GM18909 (cell line): ENCODE measurements at regions not wholly inside any gene's neighbourhood (a gene's known extent, or its start where the extent isn't known, plus 50 kb on each side); places are given as distances from the start of the nearest gene placed in this dataset.

ENCODE experiments used
- ATAC-seq: cut with Tn5 transposase; IDR thresholded peaks from one replicate; pipeline ENCODE4 v1.9.1; 2021; ENCODE audit warnings: mild to moderate bottlenecking; ENCODE audit not compliant: unreplicated experiment, poor library complexity

DNA sequence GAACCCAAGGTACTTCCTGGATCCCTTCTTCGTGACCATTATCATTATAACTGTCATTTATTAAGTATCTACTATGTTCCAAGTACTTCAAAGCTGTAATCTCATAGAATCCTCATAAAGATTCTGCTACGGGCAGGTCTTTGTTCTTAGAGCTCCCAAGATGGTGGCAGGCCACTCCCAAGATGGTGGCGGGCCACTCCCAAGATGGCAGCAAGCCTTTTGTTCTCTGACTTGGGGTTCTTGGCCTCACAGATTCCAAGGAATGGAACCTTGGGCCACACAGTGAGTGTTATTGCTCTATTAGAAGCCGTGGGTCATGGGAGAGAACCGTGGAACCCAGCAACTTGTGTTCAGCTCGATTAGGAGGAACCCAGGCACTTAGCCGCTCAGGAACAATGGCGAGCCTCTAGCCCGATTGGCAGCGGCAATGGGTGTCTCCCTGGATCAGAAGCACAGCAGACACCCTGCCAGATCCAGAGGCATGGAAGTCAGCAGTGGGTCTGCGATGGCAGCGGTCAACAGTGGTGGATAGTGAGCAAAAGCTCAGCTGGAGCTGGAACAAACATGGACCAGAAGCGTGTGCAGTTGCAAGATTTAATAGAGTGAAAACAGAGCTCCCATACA is 193.7 kb upstream of the BTG1 start:
- no peak for ATAC-seq

- ATAC-seq: no peak
These were observed 193.0 kb upstream of the BTG1 start for GRCh38 chr12:92338671-92339070.

- no peak for ATAC-seq
These were observed 192.5 kb upstream of the BTG1 start for GRCh38 chr12:92338102-92338501.

GRCh38 chr12:92337128-92337527 is 191.5 kb upstream of the BTG1 start:
- no peak for ATAC-seq

DNA sequence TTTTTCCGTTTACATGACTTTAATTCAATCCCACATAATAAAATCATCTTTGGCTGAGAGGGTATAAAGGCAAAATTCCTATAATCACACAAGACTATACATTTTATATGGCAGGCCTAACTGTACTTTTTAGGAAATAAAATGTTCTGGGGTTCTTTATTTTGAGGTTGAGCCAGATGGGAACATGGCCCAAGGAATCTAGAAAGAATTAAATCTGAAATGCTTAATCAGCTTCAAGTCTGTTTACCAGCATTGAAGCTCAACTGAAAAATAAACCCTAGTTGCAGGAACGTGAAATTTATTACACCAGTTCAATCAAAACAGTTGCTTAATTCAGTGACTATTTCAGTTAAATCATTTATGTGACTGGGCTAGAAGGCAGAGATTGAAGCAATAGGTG is 191.0 kb upstream of the BTG1 start:
- ATAC-seq: no peak

DNA sequence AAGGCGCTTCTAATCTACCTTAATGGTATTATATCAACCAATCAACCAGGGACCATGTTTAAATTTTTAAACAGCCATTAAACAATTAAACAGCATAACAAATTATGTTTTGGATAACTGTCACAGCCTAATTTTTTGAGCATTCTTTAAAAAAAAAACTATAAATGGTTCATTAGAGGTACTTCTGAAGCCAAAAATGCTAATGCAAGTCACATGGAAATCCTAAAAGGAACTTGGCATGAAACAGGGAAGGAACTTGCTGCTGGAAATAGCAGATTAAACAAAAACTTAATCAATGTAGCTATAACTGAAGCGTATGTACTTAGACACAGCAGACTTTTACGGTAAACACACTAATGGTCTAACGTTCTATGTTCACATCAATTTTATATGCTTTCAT is 190.2 kb upstream of the BTG1 start:
- no peak for ATAC-seq

GRCh38 chr12:92334552-92334951 is 188.9 kb upstream of the BTG1 start:
- ATAC-seq: no peak

DNA sequence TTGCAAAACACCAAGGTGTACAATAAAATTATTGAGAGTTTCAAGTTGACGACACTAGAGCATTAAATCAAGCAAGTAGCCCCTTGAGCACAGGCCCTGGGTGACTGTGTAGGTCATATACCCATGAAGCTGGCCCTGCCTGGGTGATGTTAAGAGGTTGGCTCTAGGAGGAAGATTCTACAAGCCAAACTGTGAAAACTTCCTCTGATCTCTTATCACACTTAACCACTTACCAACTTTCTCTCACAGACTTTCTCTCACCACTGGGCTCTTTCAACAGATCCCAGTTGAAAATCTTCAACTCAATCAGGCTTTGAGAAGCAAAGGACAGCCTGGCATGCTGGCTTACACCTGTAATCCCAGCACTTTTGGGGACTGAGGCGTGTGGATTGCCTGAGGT is 186.9 kb upstream of the BTG1 start:
- ATAC-seq: no peak

DNA sequence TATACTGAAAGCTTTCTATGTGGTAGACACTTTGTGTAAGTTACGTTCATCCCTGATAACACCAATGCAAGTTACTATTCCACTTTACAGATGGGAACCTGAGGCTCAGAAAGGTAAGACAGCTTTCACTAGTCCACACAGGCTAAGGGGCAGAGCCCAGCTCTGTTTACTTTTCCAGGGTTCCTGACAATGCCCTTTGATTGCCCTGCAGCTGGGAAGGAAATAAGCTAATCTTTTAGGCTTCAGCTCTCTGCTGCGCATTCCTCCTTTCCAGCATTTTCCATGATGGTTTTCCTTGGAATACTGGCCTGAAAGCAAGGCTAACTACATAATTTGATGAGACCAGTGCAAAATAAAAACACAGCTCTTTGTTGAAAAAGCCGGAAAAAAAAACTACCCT is 185.7 kb upstream of the BTG1 start:
- ATAC-seq: no peak

GRCh38 chr12:92330654-92331053 is 185.0 kb upstream of the BTG1 start:
- ATAC-seq: no peak

- ATAC-seq: no peak
These were observed 181.2 kb upstream of the BTG1 start for GRCh38 chr12:92326877-92327276.

DNA sequence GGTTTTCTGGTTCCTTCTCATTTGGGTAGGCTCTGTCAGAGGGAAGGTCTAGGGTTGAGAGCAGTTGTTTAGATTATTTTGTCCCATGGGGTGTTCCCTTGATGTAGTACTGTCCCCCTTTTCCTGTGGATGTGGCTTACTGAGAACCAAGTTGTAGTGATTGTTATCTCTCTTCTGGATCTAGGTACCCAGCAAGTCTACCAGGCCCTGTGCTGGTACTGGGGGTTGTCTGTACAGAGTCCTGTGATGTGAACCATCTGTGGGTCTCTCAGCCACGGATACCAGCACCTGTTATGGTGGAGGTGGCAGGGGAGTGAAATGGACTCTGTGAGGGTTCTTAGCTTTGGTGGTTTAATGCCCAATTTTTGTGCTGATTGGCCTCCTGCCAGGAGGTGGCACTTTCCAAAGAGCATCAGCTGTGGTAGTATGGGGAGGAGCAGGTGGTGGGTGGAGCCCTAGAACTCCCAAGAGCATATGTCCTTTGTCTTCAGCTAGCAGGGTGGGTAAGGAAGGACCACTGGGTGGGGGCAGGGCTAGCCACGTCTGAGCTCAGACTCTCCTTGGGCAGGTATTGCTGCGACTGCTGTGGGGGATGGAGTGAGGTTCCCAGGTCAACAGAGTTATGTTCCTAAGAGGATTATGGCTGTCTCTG is 179.3 kb upstream of the BTG1 start:
- ATAC-seq: no peak

- no peak for ATAC-seq
These were observed 166.9 kb upstream of the BTG1 start for GRCh38 chr12:92312463-92312964.

DNA sequence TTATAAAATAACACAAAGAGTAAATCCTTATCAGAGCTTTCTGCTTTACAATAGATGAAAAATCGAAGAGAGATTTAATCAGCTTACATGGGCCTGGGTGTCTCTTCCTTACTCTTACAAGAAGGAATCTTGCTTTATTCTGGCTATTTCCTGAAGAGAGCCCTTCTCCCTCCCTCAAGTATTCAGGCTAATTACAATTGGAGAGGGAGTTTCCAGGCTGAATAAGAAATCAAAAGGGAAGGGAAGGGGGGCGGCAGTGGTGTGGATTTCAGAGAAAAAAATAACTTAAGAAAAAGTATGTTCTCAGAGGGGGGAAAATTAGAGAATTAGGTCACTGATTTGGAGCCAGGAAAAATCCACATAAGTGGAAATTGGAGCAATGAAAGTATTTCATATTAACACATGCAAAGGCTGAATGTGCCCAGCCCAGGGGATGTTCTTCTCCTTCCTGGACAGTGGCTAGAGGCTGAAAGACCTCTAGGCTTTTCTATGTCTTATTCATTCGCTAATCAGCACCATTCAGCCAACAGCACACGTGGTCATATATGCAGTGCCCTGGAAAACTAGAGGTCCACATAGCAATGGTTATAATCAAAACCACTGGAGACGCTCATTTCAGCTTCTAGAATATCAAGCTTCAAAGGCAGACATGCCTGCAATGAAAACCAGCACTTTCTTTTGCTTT is 158.9 kb upstream of the BTG1 start:
- no peak for ATAC-seq

DNA sequence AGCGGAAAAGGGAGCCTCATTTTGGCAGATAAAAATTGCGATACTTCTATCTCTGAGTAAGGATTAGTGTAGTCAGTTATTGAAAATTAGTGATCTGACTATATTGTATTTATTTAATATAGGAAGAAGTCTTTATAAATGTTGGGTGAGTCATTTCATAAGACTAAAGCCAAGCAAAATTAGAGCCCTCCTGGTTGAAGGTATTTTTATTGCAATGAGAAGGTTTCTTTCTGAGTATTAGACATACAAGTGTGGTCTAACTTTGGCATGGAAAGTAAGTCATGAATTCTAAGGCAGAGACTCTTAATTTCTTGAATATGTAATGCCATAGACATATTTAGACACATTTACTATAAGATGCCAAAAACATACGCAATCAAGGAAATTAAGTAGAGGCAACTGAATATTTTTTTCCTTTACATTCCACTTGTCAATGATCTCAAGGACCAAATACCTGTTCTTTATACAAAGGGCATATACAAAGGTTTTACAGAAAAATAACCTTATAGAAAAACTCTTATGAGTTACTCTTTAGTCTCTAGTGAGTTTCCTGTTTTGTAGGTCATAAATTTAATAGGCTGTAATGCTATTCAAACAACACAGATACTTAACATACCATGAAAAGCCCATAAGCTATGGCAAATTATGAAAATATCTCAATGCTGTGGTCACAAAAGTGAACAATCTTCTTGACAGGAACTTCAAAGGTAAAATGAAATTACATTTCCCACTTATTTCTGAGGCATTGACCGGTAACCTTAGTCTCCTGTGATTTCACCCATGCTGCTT is 156.6 kb upstream of the BTG1 start:
- ATAC-seq: no peak

- no peak for ATAC-seq
These were observed 155.7 kb upstream of the BTG1 start for GRCh38 chr12:92301356-92301755.

DNA sequence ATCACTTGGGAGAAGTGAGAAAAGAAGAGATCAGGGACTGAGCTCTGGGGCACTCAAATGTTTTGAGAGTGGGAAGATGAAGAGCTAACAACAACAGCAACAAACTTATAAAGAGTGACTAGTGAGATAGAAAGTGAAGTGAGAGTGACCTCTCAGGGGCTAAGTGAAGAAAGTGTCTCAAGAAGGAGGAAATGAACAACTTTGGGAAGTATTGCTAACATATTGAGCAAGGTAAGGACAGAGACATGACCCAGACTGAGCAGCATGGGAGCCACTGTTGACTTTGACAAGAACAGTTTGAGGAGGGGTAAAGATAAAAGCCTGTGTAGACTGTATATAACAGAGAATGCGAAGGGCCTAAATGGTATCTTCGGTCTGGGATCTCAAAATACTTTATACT is 155.1 kb upstream of the BTG1 start:
- no peak for ATAC-seq

DNA sequence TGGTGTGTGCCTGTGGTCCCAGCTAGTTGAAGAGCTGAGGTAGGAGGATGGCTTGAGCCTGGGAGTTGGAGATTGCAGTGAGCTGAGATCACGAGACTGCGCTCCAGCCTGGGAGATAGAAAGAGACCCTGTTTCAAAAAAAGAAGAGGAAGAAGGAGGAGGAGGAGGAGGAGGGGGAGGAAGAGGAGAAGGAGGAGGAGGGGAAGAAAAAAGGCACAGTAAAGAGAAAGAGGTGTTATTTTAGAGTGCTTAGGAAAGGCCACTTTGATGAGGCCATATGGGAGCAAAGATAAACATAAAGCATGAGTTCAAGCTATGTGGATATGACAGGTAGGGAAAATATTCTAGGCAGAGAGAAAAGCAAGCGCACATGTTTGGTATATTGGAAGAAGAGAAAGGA is 154.1 kb upstream of the BTG1 start:
- ATAC-seq: no peak

GRCh38 chr12:92299344-92299743 is 153.7 kb upstream of the BTG1 start:
- no peak for ATAC-seq

DNA sequence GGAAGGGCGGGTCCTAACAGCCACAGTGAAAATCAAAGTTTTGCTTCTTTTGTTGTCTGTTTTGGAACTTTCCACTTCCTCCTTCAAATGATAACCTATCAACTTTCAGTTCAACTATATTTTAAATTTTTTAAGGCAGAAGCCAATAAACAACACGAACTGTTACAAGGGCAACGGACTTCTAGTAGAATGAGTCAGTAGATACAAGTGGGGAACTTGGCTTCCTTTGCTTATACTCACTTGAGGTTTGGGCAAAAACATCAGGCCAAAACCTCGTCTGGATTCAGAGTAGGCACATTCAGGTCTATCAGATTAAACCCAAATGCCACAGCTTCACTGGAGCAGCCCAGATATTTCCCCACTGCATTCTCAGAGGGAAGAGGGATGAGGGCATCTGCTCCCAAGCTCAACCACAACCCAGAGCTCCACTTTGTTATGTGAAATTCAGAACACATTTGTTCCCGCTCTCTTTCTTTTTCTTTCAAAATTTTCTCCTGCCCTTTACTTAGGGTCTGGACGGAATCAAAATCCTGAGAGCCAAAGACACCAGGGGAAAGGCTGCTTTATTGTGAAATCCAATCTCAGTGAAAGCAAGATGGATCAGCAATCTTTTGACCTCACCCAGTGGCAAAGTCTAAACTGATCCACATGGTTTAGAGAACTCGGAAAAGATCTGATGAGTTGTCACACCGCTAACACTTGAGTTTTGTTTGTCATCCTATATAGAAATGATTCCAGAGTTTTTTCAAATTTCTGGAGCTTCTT is 152.5 kb upstream of the BTG1 start:
- no peak for ATAC-seq
